ENCODE measurements at regions not wholly inside any gene's neighbourhood (a gene's known extent, or its start where the extent isn't known, plus 50 kb on each side); places are given as distances from the start of the nearest gene placed in this dataset.

GRCh38 chr5:144582066-144582465, 411.4 kb downstream of the KCTD16 start:
- FAIRE-seq: no peak

- FAIRE-seq: no peak
These were observed 410.4 kb downstream of the KCTD16 start for GRCh38 chr5:144581044-144581443.

- FAIRE-seq: no peak
These were observed 407.0 kb downstream of the KCTD16 start for GRCh38 chr5:144577676-144578075.

GRCh38 chr5:144575736-144576135, 405.1 kb downstream of the KCTD16 start:
- no peak for FAIRE-seq

- FAIRE-seq: no peak
These were observed 396.7 kb downstream of the KCTD16 start for GRCh38 chr5:144567421-144567780.

GRCh38 chr5:144566747-144567420, 396.2 kb downstream of the KCTD16 start:
- FAIRE-seq: no peak

- no peak for FAIRE-seq
These were observed 378.9 kb downstream of the KCTD16 start for GRCh38 chr5:144549580-144549979.

GRCh38 chr5:144548936-144549335, 378.3 kb downstream of the KCTD16 start:
- no peak for FAIRE-seq

GRCh38 chr5:144547098-144547499, 376.4 kb downstream of the KCTD16 start:
- no peak for FAIRE-seq

- FAIRE-seq: no peak
These were observed 368.2 kb downstream of the KCTD16 start for GRCh38 chr5:144538845-144539244.
